ENCODE measurements at regions not wholly inside any gene's neighbourhood (a gene's known extent, or its start where the extent isn't known, plus 50 kb on each side); places are given as distances from the start of the nearest gene placed in this dataset.

DNA sequence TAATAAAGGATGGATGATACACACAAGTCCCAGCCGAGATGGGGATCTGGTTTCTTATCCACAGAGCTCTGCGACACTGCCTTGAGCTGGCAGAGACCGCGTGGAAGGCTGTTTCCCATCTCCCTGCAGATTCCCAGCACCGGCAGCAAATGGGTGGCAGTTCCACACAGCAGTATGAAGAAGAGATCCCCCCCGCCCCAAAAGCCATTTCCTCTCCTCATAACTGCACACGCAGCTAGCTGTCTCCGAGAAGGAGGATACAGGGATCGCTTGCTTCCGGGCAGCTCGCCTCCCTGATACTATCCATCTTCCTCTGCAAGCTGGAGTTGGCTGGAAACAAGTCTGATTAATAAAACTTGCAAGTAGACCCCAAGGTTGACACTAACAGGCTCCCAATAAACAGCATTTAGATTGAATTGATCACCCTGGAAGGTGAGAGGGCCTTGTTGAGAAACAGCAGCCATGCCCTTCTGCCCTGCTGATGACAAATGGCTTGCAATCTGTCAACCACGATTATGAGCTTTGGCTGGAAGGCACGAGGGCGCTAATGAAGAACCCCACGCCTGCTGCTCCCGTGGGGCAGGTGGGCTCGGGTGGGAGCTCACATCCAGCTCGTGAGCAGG, 642.3 kb downstream of the AJAP1 start:
- TF ChIP-seq, protein P1, sequence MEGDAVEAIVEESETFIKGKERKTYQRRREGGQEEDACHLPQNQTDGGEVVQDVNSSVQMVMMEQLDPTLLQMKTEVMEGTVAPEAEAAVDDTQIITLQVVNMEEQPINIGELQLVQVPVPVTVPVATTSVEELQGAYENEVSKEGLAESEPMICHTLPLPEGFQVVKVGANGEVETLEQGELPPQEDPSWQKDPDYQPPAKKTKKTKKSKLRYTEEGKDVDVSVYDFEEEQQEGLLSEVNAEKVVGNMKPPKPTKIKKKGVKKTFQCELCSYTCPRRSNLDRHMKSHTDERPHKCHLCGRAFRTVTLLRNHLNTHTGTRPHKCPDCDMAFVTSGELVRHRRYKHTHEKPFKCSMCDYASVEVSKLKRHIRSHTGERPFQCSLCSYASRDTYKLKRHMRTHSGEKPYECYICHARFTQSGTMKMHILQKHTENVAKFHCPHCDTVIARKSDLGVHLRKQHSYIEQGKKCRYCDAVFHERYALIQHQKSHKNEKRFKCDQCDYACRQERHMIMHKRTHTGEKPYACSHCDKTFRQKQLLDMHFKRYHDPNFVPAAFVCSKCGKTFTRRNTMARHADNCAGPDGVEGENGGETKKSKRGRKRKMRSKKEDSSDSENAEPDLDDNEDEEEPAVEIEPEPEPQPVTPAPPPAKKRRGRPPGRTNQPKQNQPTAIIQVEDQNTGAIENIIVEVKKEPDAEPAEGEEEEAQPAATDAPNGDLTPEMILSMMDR (IDR thresholded peaks at IDR 0.05; ENCODE audit: control insufficient read depth, extremely low read depth, insufficient read depth) = no peak
- DNase-seq (ENCODE audit: low read depth) = no peak
- no peak overlapping the region for H3K4me3 ChIP-seq (ENCODE audit: low read depth, low read length)

DNA sequence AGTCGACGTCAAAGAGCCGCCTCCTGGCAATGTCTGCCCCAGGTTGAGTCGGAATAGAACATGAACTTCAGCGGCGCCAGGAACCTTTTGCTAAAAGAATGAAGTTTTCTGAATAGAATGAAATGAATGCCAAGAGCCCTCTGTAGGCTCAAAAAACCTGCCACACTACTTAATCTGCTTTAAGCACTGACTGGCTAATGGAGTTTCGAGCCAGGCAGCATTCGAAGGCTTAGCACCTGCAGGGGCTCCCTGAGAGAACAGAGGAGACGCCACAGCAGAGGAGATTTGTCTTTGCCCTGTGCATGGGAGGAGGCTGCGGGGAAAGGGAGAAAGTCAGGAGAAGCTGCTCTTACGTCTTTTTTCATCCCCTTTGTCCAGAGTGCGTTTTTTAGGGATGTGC, 641.7 kb downstream of the AJAP1 start:
- TF ChIP-seq, protein P1 (IDR thresholded peaks at IDR 0.05; ENCODE audit: control insufficient read depth, extremely low read depth, insufficient read depth) = no peak
- H3K4me3 ChIP-seq (ENCODE audit: low read depth, low read length) = no peak overlapping the region
- DNase-seq (ENCODE audit: low read depth) = no peak

DNA sequence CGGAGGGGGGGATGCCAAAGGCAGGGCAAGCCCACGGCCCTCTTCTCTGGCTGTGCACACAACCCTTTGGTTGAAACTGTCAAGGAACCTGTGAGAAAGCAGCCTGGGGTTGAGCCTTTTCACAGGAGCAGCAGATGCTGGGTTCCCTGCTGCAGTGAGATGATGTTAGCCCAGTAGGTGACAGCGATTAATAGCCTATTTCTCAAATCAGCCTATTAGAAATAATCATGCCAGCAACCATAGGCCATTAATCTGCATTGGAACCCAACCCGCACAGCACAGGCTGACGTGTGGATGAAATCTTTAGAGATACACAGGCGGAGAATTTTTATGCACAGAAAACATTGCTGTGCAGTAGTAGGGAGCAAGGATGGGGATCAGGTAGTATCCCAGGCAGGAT, 637.5 kb downstream of the AJAP1 start:
- TF ChIP-seq, protein P1 (IDR thresholded peaks at IDR 0.05; ENCODE audit: control insufficient read depth, extremely low read depth, insufficient read depth) = no peak
- H3K4me3 ChIP-seq (ENCODE audit: low read depth, low read length) = no peak overlapping the region
- no peak for DNase-seq (ENCODE audit: low read depth)

DNA sequence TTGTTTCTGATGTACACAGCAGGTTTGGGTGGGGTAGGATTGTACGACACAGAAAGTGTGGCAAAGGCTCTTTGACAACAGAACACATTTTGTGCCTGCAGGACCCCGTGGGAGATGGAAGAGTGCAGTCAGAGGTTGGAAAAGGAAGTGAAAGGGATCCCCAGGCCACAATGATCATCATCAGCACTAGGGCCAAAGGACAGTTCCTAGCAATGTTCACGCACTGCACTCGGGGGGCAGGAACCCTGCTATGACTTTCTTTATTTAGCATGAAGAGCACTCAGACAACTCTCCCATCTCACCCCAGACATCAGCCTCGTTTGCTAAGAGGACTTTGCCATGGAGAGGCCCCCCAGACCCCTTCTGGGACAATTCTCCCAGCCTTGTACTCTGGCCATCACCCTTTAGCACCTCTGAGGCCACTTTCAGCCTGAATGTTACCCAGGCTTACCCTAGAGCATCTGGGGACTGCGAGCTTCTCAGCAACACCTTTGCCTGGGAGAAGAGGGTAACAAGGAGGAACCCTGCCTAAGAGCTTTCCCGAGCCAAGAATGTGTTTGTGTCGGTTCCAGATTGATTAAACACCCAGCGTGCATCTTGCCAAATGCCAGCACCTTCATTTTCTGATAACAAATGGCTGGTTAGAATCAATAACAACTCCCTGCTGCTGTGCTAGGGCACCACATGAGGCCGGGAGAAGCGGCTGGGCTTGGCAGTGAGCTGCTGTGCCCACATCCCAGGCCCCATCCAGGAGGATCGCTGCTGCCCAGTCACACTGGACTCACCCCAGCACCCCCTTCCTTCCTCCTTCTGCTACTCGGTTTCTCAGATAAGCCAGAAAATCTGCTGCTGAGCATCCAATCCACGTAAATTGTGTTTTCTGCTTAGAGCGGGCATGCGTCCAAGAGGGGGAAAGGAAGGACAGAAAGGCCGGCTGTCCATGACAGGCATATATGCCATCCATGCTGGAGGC, 633.1 kb downstream of the AJAP1 start:
- no peak overlapping the region for H3K4me3 ChIP-seq (ENCODE audit: low read depth, low read length)
- no peak for DNase-seq (ENCODE audit: low read depth)
- TF ChIP-seq, protein P1 (IDR thresholded peaks at IDR 0.05; ENCODE audit: control insufficient read depth, extremely low read depth, insufficient read depth) = no peak

DNA sequence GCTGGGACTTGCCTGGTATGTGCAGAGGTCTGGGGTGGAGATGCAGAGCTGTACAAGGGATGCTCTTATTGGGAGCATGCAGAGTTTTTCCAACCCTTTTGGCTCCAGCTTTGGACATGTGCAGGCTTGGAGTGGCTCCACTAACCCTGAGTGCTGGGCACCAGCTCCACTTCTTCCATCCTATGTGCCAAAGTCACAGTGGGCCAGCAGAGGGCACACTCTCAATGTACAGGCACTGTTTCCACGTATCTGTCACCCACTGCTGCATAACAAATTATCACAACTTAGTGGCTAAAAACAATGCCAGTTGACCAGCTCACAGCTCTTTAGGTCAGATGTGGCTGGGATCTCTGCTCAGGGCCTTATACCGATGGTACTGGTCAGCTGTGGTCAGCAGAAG, 631.8 kb downstream of the AJAP1 start:
- TF ChIP-seq, protein P1 (IDR thresholded peaks at IDR 0.05; ENCODE audit: control insufficient read depth, extremely low read depth, insufficient read depth) = peak; percentile 15; the same call in 1 of the 2 replicates
- no peak for DNase-seq (ENCODE audit: low read depth)
- no peak overlapping the region for H3K4me3 ChIP-seq (ENCODE audit: low read depth, low read length)

DNA sequence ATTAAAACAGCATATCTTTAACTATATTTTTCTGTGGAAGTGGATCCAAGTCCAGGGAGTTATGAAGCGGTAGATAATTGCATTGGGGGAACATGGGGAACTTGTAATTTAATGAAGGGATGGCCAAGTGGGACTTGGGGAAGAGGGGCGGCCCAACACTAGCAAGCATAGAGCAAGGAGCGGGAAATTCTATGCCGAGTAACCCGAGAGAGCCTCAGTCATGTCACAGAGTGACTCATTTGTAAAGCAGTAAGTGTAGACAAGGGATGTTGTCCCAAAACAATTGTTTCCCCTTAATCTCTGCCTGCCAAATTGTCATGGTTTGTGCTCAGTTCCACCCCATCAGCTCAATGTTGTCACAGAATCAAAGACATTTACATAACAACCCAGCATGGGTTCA, 620.1 kb downstream of the AJAP1 start:
- TF ChIP-seq, protein P1 (IDR thresholded peaks at IDR 0.05; ENCODE audit: control insufficient read depth, extremely low read depth, insufficient read depth) = no peak
- DNase-seq (ENCODE audit: low read depth) = no peak
- no peak overlapping the region for H3K4me3 ChIP-seq (ENCODE audit: low read depth, low read length)
